ENCODE measurements at regions not wholly inside any gene's neighbourhood (a gene's known extent, or its start where the extent isn't known, plus 50 kb on each side); places are given as distances from the start of the nearest gene placed in this dataset.
A peak's percentile ranks its signal among the peaks of the same experiment; 100 is the strongest.

GRCh38 chr15:47582233-47582632, 135.1 kb upstream of the SEMA6D start:
- H3K4me2 ChIP-seq (ENCODE audit: low read length), result no peak overlapping the region
- FAIRE-seq, result no peak
- no peak overlapping the region for H3K27ac Mint-ChIP-seq (ENCODE audit: unreplicated experiment)

DNA sequence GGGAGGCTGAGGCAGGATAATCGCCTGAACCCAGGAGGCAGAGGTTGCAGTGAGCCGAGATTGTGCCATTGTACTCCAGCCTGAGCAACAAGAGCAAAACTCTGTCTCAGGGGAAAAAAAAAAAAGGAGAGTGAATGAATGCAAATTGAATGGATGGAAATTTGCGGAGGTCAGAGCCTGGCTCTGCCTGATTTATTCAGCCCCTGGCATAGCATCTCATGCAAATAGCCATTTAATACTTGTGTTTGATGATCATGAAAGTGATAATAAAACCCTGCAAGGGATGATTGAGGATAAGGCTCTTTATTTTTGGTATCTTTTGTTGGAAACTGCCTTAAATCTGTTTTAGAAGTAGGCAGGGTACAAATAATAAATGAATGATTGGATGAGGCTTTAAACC, 133.0 kb upstream of the SEMA6D start:
- no peak overlapping the region for H3K9ac ChIP-seq (ENCODE audit: low read length)
- H3K4me1 Mint-ChIP-seq (ENCODE audit: low read depth, unreplicated experiment), result peaks cover 7% of the 10 kb centered on the region
- no peak overlapping the region for H3K4me3 Mint-ChIP-seq (ENCODE audit: unreplicated experiment)
- H3K9me3 Mint-ChIP-seq (ENCODE audit: unreplicated experiment), result peaks cover 2% of the 10 kb centered on the region
- H3K27me3 Mint-ChIP-seq (ENCODE audit: low read depth, unreplicated experiment), result peaks cover 17% of the 10 kb centered on the region
- DNase-seq (ENCODE audit: low read depth), result no peak
- no peaks in the 10 kb centered on the region for H4K20me1 ChIP-seq (ENCODE audit: insufficient read depth, low read length)
- no peak overlapping the region for H2AFZ ChIP-seq (ENCODE audit: low read depth, low read length)
- H3K4me3 ChIP-seq (ENCODE audit: insufficient read depth, low read depth, low read length), result no peak overlapping the region
- H3K9me3 ChIP-seq (ENCODE audit: insufficient read depth, low read depth, low read length), result no peaks in the 10 kb centered on the region
- no peak overlapping the region for H3K27ac Mint-ChIP-seq (ENCODE audit: unreplicated experiment)
- H3K27me3 ChIP-seq (ENCODE audit: insufficient read depth, low read length), result no peaks in the 10 kb centered on the region
- FAIRE-seq, result no peak
- no peaks in the 10 kb centered on the region for H3K36me3 Mint-ChIP-seq (ENCODE audit: low read depth, unreplicated experiment)
- H3K36me3 ChIP-seq (ENCODE audit: insufficient read depth, low read length), result no peaks in the 10 kb centered on the region
- TF ChIP-seq CTCF (IDR thresholded peaks at IDR 0.05; ENCODE audit: insufficient read depth, low read depth, low read length), result no peak
- TF ChIP-seq EZH2 (IDR thresholded peaks at IDR 0.05; ENCODE audit: insufficient read depth, low read length), result no peak
- no peaks in the 10 kb centered on the region for H3K79me2 ChIP-seq (ENCODE audit: insufficient read depth, low read length)
- H3K4me2 ChIP-seq (ENCODE audit: low read length), result no peak overlapping the region
- no peak overlapping the region for H3K27ac ChIP-seq (ENCODE audit: low read depth, low read length)
- no peaks in the 10 kb centered on the region for H3K4me1 ChIP-seq (ENCODE audit: insufficient read depth, low read length)

More at GRCh38 chr15:47582233-47582632, 135.1 kb upstream of the SEMA6D start:
- H3K79me2 ChIP-seq (ENCODE audit: insufficient read depth, low read length), result no peaks in the 10 kb centered on the region
- H4K20me1 ChIP-seq (ENCODE audit: insufficient read depth, low read length), result no peaks in the 10 kb centered on the region
- no peak overlapping the region for H3K27ac ChIP-seq (ENCODE audit: low read depth, low read length)
- no peak for TF ChIP-seq CTCF (IDR thresholded peaks at IDR 0.05; ENCODE audit: insufficient read depth, low read depth, low read length)
- no peak for TF ChIP-seq EZH2 (IDR thresholded peaks at IDR 0.05; ENCODE audit: insufficient read depth, low read length)
- H3K36me3 ChIP-seq (ENCODE audit: insufficient read depth, low read length), result no peaks in the 10 kb centered on the region
- no peaks in the 10 kb centered on the region for H3K27me3 ChIP-seq (ENCODE audit: insufficient read depth, low read length)
- peaks cover 2% of the 10 kb centered on the region for H3K9me3 Mint-ChIP-seq (ENCODE audit: unreplicated experiment)
- no peak overlapping the region for H3K9ac ChIP-seq (ENCODE audit: low read length)
- H3K4me1 ChIP-seq (ENCODE audit: insufficient read depth, low read length), result no peaks in the 10 kb centered on the region
- no peak overlapping the region for H2AFZ ChIP-seq (ENCODE audit: low read depth, low read length)
- DNase-seq (ENCODE audit: low read depth), result no peak
- no peaks in the 10 kb centered on the region for H3K9me3 ChIP-seq (ENCODE audit: insufficient read depth, low read depth, low read length)
- no peaks in the 10 kb centered on the region for H3K36me3 Mint-ChIP-seq (ENCODE audit: low read depth, unreplicated experiment)
- peaks cover 5% of the 10 kb centered on the region for H3K4me1 Mint-ChIP-seq (ENCODE audit: low read depth, unreplicated experiment)
- H3K4me3 ChIP-seq (ENCODE audit: insufficient read depth, low read depth, low read length), result no peak overlapping the region
- peaks cover 17% of the 10 kb centered on the region for H3K27me3 Mint-ChIP-seq (ENCODE audit: low read depth, unreplicated experiment)
- no peak overlapping the region for H3K4me3 Mint-ChIP-seq (ENCODE audit: unreplicated experiment)

DNA sequence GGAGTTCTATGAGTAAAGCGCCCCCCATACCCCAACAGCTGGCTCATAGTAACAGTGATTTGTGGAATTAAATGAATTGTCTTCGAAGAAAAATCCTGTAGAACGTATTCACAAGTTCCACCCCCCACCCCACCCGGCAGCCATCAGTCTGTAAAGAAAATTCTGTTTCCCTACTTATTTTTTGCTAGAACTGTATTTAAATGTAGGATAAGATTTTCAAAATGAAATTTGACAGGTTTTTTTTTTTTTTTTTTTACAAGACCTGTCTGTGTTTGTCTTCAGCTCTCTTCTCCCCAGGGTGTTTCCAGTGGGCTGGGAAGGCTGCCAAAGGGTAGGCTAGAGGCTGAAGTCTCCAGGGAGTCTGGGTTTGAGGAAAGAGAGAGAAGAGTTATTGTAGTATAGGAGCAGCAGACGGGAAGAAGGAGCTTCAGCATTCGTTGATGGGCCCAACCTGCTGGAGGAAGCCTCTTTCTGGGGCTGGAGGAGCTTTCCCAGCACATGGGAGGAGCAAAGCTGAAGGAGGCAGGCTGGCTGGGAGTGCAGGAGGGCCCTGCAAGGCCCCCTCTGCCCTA, 130.6 kb upstream of the SEMA6D start:
- H3K27me3 ChIP-seq (ENCODE audit: insufficient read depth, low read length), result no peaks in the 10 kb centered on the region
- H3K4me3 Mint-ChIP-seq (ENCODE audit: unreplicated experiment), result no peak overlapping the region
- no peak for DNase-seq (ENCODE audit: low read depth)
- no peaks in the 10 kb centered on the region for H3K36me3 ChIP-seq (ENCODE audit: insufficient read depth, low read length)
- H3K4me1 Mint-ChIP-seq (ENCODE audit: low read depth, unreplicated experiment), result peaks cover 7% of the 10 kb centered on the region
- H3K9me3 ChIP-seq (ENCODE audit: insufficient read depth, low read depth, low read length), result no peaks in the 10 kb centered on the region
- no peak overlapping the region for H3K9ac ChIP-seq (ENCODE audit: low read length)
- no peaks in the 10 kb centered on the region for H4K20me1 ChIP-seq (ENCODE audit: insufficient read depth, low read length)
- H3K4me3 ChIP-seq (ENCODE audit: insufficient read depth, low read depth, low read length), result no peak overlapping the region
- TF ChIP-seq CTCF (IDR thresholded peaks at IDR 0.05; ENCODE audit: insufficient read depth, low read depth, low read length) (no peak), EZH2 (IDR thresholded peaks at IDR 0.05; ENCODE audit: insufficient read depth, low read length) (no peak)
- H3K27ac ChIP-seq (ENCODE audit: low read depth, low read length), result no peak overlapping the region
- no peaks in the 10 kb centered on the region for H3K79me2 ChIP-seq (ENCODE audit: insufficient read depth, low read length)
- peaks cover 17% of the 10 kb centered on the region for H3K27me3 Mint-ChIP-seq (ENCODE audit: low read depth, unreplicated experiment)
- no peak overlapping the region for H2AFZ ChIP-seq (ENCODE audit: low read depth, low read length)
- H3K36me3 Mint-ChIP-seq (ENCODE audit: low read depth, unreplicated experiment), result no peaks in the 10 kb centered on the region
- no peak overlapping the region for H3K27ac Mint-ChIP-seq (ENCODE audit: unreplicated experiment)
- no peaks in the 10 kb centered on the region for H3K9me3 Mint-ChIP-seq (ENCODE audit: unreplicated experiment)
- no peak for FAIRE-seq
- H3K4me2 ChIP-seq (ENCODE audit: low read length), result peak overlapping the region; percentile 8
- no peaks in the 10 kb centered on the region for H3K4me1 ChIP-seq (ENCODE audit: insufficient read depth, low read length)

Data from astrocyte (in vitro differentiated cells and primary cell).